Neural crest cell (in vitro differentiated cells): ENCODE measurements at regions not wholly inside any gene's neighbourhood (a gene's known extent, or its start where the extent isn't known, plus 50 kb on each side); places are given as distances from the start of the nearest gene placed in this dataset.

Experiments
- DNase-seq: peaks from one replicate; pipeline ENCODE4 v3.0.0; 2021; ENCODE audit warnings: low read depth, mixed read lengths, low spot score
- H3K27ac Mint-ChIP-seq: one replicate; pipeline ENCODE4 v1.8.0; 2021; ENCODE audit warnings: mild to moderate bottlenecking, mixed read lengths; ENCODE audit not compliant: unreplicated experiment
- H3K27me3 Mint-ChIP-seq: 2 replicates; pipeline ENCODE4 v1.8.0; 2021; ENCODE audit warnings: low read depth, mild to moderate bottlenecking, mixed read lengths
- H3K36me3 Mint-ChIP-seq: 2 replicates; pipeline ENCODE4 v1.8.0; 2021; ENCODE audit warnings: low read depth, mild to moderate bottlenecking, mixed read lengths
- H3K4me1 Mint-ChIP-seq: 2 replicates; pipeline ENCODE4 v1.8.0; 2021; ENCODE audit warnings: mixed read lengths
- H3K4me3 Mint-ChIP-seq: one replicate; pipeline ENCODE4 v1.8.0; 2021; ENCODE audit warnings: mild to moderate bottlenecking, mixed read lengths
- H3K9me3 Mint-ChIP-seq: 2 replicates; pipeline ENCODE4 v1.8.0; 2021; ENCODE audit warnings: mixed read lengths
- CTCF ChIP-seq: fragments of 200-600 bp; sonication (generic); conservative IDR thresholded peaks from 2 replicates; pipeline ENCODE4 v1.5.0; 2021; ENCODE audit warnings: antibody characterized with exemption, mild to moderate bottlenecking

- H3K27me3 Mint-ChIP-seq: no peaks in the 10 kb centered on the region
- no peaks in the 10 kb centered on the region for H3K9me3 Mint-ChIP-seq
- no peak overlapping the region for H3K27ac Mint-ChIP-seq
- no peak for DNase-seq
- TF ChIP-seq CTCF: no peak
- no peak overlapping the region for H3K4me3 Mint-ChIP-seq
- no peaks in the 10 kb centered on the region for H3K36me3 Mint-ChIP-seq
- H3K4me1 Mint-ChIP-seq: no peaks in the 10 kb centered on the region
These were observed 72.8 kb upstream of the CTDP1 start for GRCh38 chr18:79606621-79607331.

GRCh38 chr18:79607361-79607952 lies 72.1 kb upstream of the CTDP1 start:
- H3K27me3 Mint-ChIP-seq: no peaks in the 10 kb centered on the region
- no peak overlapping the region for H3K27ac Mint-ChIP-seq
- DNase-seq: no peak
- no peaks in the 10 kb centered on the region for H3K36me3 Mint-ChIP-seq
- no peak overlapping the region for H3K4me3 Mint-ChIP-seq
- no peaks in the 10 kb centered on the region for H3K4me1 Mint-ChIP-seq
- no peak for TF ChIP-seq CTCF
- no peaks in the 10 kb centered on the region for H3K9me3 Mint-ChIP-seq

DNA sequence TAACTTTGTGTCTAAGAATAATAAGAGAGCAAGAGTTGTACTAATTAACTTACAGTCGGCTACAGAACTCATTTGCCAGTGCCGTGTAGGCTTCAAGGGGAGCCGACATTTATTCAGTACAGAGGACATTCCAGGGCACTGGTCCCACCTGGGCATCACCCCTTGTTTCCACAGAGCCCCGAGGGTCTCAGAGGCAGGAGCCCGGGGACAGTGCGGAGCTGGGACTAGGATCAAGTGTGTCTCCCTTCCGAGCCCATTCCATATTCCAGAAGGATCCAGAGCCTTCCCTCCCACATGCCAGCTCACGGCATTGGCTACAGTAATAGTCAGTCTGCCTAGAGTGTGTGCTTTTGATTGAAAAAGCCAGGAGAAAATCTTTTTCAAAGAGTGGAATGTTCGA lies 71.5 kb upstream of the CTDP1 start:
- Mint-ChIP-seq H3K27ac (no peak overlapping the region), H3K27me3 (no peaks in the 10 kb centered on the region), H3K36me3 (no peaks in the 10 kb centered on the region), H3K9me3 (no peaks in the 10 kb centered on the region), H3K4me1 (no peaks in the 10 kb centered on the region), H3K4me3 (no peak overlapping the region)
- TF ChIP-seq CTCF: no peak
- DNase-seq: no peak

GRCh38 chr18:79608535-79608934 lies 71.1 kb upstream of the CTDP1 start:
- Mint-ChIP-seq H3K4me3 (no peak overlapping the region), H3K4me1 (no peaks in the 10 kb centered on the region), H3K36me3 (no peaks in the 10 kb centered on the region), H3K27ac (no peak overlapping the region), H3K27me3 (no peaks in the 10 kb centered on the region), H3K9me3 (no peaks in the 10 kb centered on the region)
- no peak for DNase-seq
- TF ChIP-seq CTCF: no peak

GRCh38 chr18:79608999-79609461 lies 70.6 kb upstream of the CTDP1 start:
- Mint-ChIP-seq H3K9me3 (no peaks in the 10 kb centered on the region), H3K4me1 (no peaks in the 10 kb centered on the region), H3K27me3 (no peaks in the 10 kb centered on the region), H3K27ac (no peak overlapping the region), H3K4me3 (no peak overlapping the region), H3K36me3 (no peaks in the 10 kb centered on the region)
- no peak for TF ChIP-seq CTCF
- DNase-seq: no peak
